HepG2 (cell line): ENCODE measurements at regions not wholly inside any gene's neighbourhood (a gene's known extent, or its start where the extent isn't known, plus 50 kb on each side); places are given as distances from the start of the nearest gene placed in this dataset.

Source experiments
- ATAC-seq: fragments of 200-7000 bp; cut with Tn5 transposase; 3 replicates; pipeline ENCODE4 v1.9.1; 2020; ENCODE audit warnings: mild to moderate bottlenecking, moderate library complexity
- BruUV-seq: library from RNA; stranded (reverse); fragments of 400-500 nt; replicated peaks from 2 replicates; lab custom pipeline; 2021; lab: Mats Ljungman, UMichigan
- CTCF ChIA-PET: fragments of 300-600 bp; formaldehyde crosslinking; extraction: SDS; loops from one replicate; lab custom pipeline; 2021; ENCODE audit warnings: low total read pairs, inconsistent platforms, low intra/inter-chr PET ratio; lab: Yijun Ruan, JAX
- POLR2A ChIA-PET: fragments of 350-600 bp; sonication (Branson Sonifier 250); formaldehyde crosslinking; loops from one replicate; lab custom pipeline; 2020; ENCODE audit warnings: antibody characterized with exemption, inconsistent platforms; lab: Yijun Ruan, JAX
- DNase-seq: peaks from one replicate; pipeline ENCODE4 v3.0.0-alpha.2; 2015; ENCODE audit warnings: low spot score
- FAIRE-seq: peaks from 3 replicates; lab custom pipeline; 2011; peaks lifted over from hg19 to GRCh38; lab: Jason Lieb, UNC
- H2AFZ ChIP-seq: one replicate; pipeline ENCODE4 v1.6.1; 2011; ENCODE audit warnings: low read length, inconsistent platforms
- H3K27ac ChIP-seq: fragments of 300-600 bp; 3 replicates; pipeline ENCODE4 v1.8.0; 2011; ENCODE audit warnings: mixed run types, mild to moderate bottlenecking, mixed read lengths, low read length, inconsistent platforms; ENCODE audit not compliant: insufficient read depth; ENCODE audit errors: extremely low read length
- H3K27me3 ChIP-seq, 2 experiments: fragments of 200-600 bp in 1 of 2; 2 replicates in 1 of 2; 3 replicates in 1 of 2; pipeline versions ENCODE4 v1.6.0 to v1.8.0; 2011; ENCODE audit warnings: low read length in 2 of 2, mild to moderate bottlenecking in 2 of 2, moderate library complexity in 2 of 2, inconsistent platforms in 1 of 2; ENCODE audit not compliant: insufficient read depth in 2 of 2, control insufficient read depth in 1 of 2
- H3K36me3 ChIP-seq, 2 experiments: fragments of 200-600 bp in 1 of 2; replicated peaks in 1 of 2; 2 replicates in 1 of 2; 3 replicates in 1 of 2; pipeline versions ENCODE4 v1.5.1 to v1.8.0; 2011; ENCODE audit warnings: low read length in 2 of 2, inconsistent platforms in 1 of 2; ENCODE audit not compliant: insufficient read depth in 2 of 2, control insufficient read depth in 1 of 2
- H3K4me1 ChIP-seq: 2 replicates; pipeline ENCODE4 v1.5.1; 2012; ENCODE audit warnings: low read length, inconsistent platforms; ENCODE audit not compliant: insufficient read depth
- H3K4me2 ChIP-seq: 2 replicates; pipeline ENCODE4 v1.6.0; 2011; ENCODE audit warnings: low read depth, low read length, inconsistent platforms
- H3K4me3 ChIP-seq, 3 experiments: fragments of 200-600 bp in 1 of 3; sonication (generic), shearing (Covaris generic) in 1 of 3; replicated peaks in 1 of 3; 2 replicates each; pipeline ENCODE4 v1.5.1; 2011 to 2016; ENCODE audit warnings: low read length in 3 of 3, inconsistent platforms in 2 of 3, low read depth in 2 of 3, mild to moderate bottlenecking in 2 of 3, control low read depth in 1 of 3, mixed read lengths in 1 of 3; ENCODE audit not compliant: insufficient read depth in 1 of 3
- H3K79me2 ChIP-seq: one replicate; pipeline ENCODE4 v1.6.1; 2011; ENCODE audit warnings: low read length, inconsistent platforms; ENCODE audit not compliant: insufficient read depth
- H3K9ac ChIP-seq: 2 replicates; pipeline ENCODE4 v1.6.0; 2011; ENCODE audit warnings: mild to moderate bottlenecking, low read depth, low read length, inconsistent platforms; ENCODE audit not compliant: insufficient read depth
- H3K9me3 ChIP-seq: 2 replicates; pipeline ENCODE4 v1.5.1; 2012; ENCODE audit warnings: mild to moderate bottlenecking, low read length
- H4K20me1 ChIP-seq: 2 replicates; pipeline ENCODE4 v1.6.0; 2011; ENCODE audit warnings: inconsistent platforms, mild to moderate bottlenecking, low read length, moderate library complexity; ENCODE audit not compliant: insufficient read depth
- ATF7 ChIP-seq, 2 experiments: fragments of 450-650 bp in 1 of 2; sonication (generic) in 1 of 2; formaldehyde crosslinking in 1 of 2; IDR thresholded peaks; 2 replicates each; pipeline versions ENCODE4 v1.4.0 to v1.6.1; 2016 to 2020; ENCODE audit warnings: antibody characterized with exemption in 1 of 2, mild to moderate bottlenecking in 1 of 2, missing genetic modification reagents in 1 of 2
- CREB1 ChIP-seq, 2 experiments: fragments of 450-650 bp in 1 of 2; IDR thresholded peaks; 2 replicates each; pipeline ENCODE4 v1.6.1; 2016 to 2017; ENCODE audit warnings: control low read depth in 1 of 2, mild to moderate bottlenecking in 1 of 2, missing compliant biosample characterization in 1 of 2, missing genetic modification characterization in 1 of 2
- CTCF ChIP-seq: sonication (generic); formaldehyde crosslinking; IDR thresholded peaks from 2 replicates; pipeline ENCODE4 v1.5.0; 2020; ENCODE audit warnings: mild to moderate bottlenecking, missing genetic modification reagents, moderate library complexity
- ELF4 ChIP-seq: sonication (generic); formaldehyde crosslinking; IDR thresholded peaks from 2 replicates; pipeline ENCODE4 v1.5.0; 2020; ENCODE audit warnings: missing genetic modification reagents, mild to moderate bottlenecking, moderate library complexity, borderline replicate concordance
- HMG20B ChIP-seq: conservative IDR thresholded peaks from 2 replicates; pipeline ENCODE4 v1.6.1; 2016; ENCODE audit warnings: missing genetic modification reagents, missing compliant biosample characterization
- NFAT5 ChIP-seq: sonication (generic); formaldehyde crosslinking; IDR thresholded peaks from 2 replicates; pipeline ENCODE4 v1.4.0; 2020; ENCODE audit warnings: missing genetic modification reagents
- POGZ ChIP-seq: sonication (generic); formaldehyde crosslinking; IDR thresholded peaks from 2 replicates; pipeline ENCODE4 v1.4.0; 2020; ENCODE audit warnings: mild to moderate bottlenecking, missing genetic modification reagents
- SKIL ChIP-seq: sonication (generic); formaldehyde crosslinking; IDR thresholded peaks from 2 replicates; pipeline ENCODE4 v1.8.0; 2022; ENCODE audit warnings: missing genetic modification reagents, mild to moderate bottlenecking, moderate library complexity, borderline replicate concordance
- TBX3 ChIP-seq: fragments of 450-650 bp; IDR thresholded peaks from 2 replicates; pipeline ENCODE4 v1.6.1; 2017; ENCODE audit warnings: antibody characterized with exemption, mild to moderate bottlenecking, inconsistent platforms, borderline replicate concordance
- THAP11 ChIP-seq: IDR thresholded peaks from 2 replicates; pipeline ENCODE4 v1.6.1; 2016; ENCODE audit warnings: missing biosample characterization, missing genetic modification reagents
- ZBTB25 ChIP-seq: IDR thresholded peaks from 2 replicates; pipeline ENCODE4 v1.6.1; 2018; ENCODE audit warnings: missing genetic modification reagents
- ZC3H13 ChIP-seq: sonication (generic); formaldehyde crosslinking; IDR thresholded peaks from 2 replicates; pipeline ENCODE4 v1.8.1; 2023; ENCODE audit warnings: mild to moderate bottlenecking, missing genetic modification reagents, moderate library complexity
- ZNF234 ChIP-seq: sonication (generic); formaldehyde crosslinking; conservative IDR thresholded peaks from 2 replicates; pipeline ENCODE4 v1.5.1; 2020; ENCODE audit warnings: mild to moderate bottlenecking, missing genetic modification reagents
- ZNF775 ChIP-seq: sonication (generic); formaldehyde crosslinking; IDR thresholded peaks from 2 replicates; pipeline ENCODE4 v1.4.0; 2020; ENCODE audit warnings: missing genetic modification reagents, mild to moderate bottlenecking, moderate library complexity, borderline replicate concordance
- WGBS: methylation state at CpG from one replicate; pipeline ENCODE4 v1.1.6; 2017; ENCODE audit warnings: low lambda C conversion rate; 5-methylcytosine and 5-hydroxymethylcytosine counted together
- in situ Hi-C: cut with HindIII; loops from 2 replicates; pipeline ENCODE4 v1.10.0; 2017; ENCODE audit warnings: low pct_unique_long_range_greater_than_20kb; ENCODE audit not compliant: extremely low pct_ligation_motif_present
- intact Hi-C: fragments of 100-400 bp; cut with micrococcal nuclease; formaldehyde crosslinking; loops from one replicate; pipeline ENCODE4 v1.10.0; 2022; ENCODE audit not compliant: unreplicated experiment

GRCh38 chr3:59606638-59607266, 556.9 kb upstream of the CFAP20DC start:
- intact Hi-C loops, result no loop called here
- FAIRE-seq (no peak), DNase-seq (no peak), ATAC-seq (no peak)
- Histone ChIP-seq H3K27me3 (no peaks in the 10 kb centered on the region), H3K4me3 (no peak overlapping the region), H3K4me2 (no peak overlapping the region), H2AFZ (no peak overlapping the region), H3K79me2 (no peaks in the 10 kb centered on the region), H3K36me3 (no peaks in the 10 kb centered on the region), H4K20me1 (no peaks in the 10 kb centered on the region), H3K27ac (no peak overlapping the region), H3K9me3 (no peaks in the 10 kb centered on the region), H3K9ac (no peak overlapping the region), H3K4me1 (no peaks in the 10 kb centered on the region)
- POLR2A ChIA-PET, result no interaction called here
- CTCF ChIA-PET, result no interaction called here
- no TSS peak for BruUV-seq
- WGBS, result 5% methylated on average over 3 of the region's 4 CpGs
- in situ Hi-C loops, result no loop called here
- TF ChIP-seq CTCF (no peak), CREB1 (IDR thresholded peaks at IDR 0.05) (0 out of 2 replicates have a peak, but pooled peaks have one; percentile 11), CREB1 (CRISPR knock-in tag; IDR thresholded peaks at IDR 0.05) (no peak), ZBTB25 (CRISPR knock-in tag) (no peak), HMG20B (CRISPR knock-in tag) (no peak), ZNF234 (CRISPR knock-in tag) (no peak), THAP11 (CRISPR knock-in tag) (no peak), ATF7 (IDR thresholded peaks at IDR 0.05) (peak; percentile 70), ATF7 (CRISPR knock-in tag; IDR thresholded peaks at IDR 0.05) (no peak), ZC3H13 (no peak), TBX3 (no peak), SKIL (no peak), NFAT5 (CRISPR knock-in tag) (no peak), ZNF775 (CRISPR knock-in tag) (no peak), ELF4 (no peak), POGZ (CRISPR knock-in tag) (no peak)
